T-cell (primary cell): ENCODE measurements at regions not wholly inside any gene's neighbourhood (a gene's known extent, or its start where the extent isn't known, plus 50 kb on each side); places are given as distances from the start of the nearest gene placed in this dataset.

Source experiments
- ATAC-seq, 4 experiments: fragments of 200-7000 bp in 3 of 4; fragments of 150-1000 bp in 1 of 4; cut with Tn5 transposase; replicated peaks in 1 of 4; 1 replicate in 3 of 4; 2 replicates in 1 of 4; pipeline ENCODE4 v1.10.0; 2021; ENCODE audit warnings: moderate library complexity in 3 of 4, mild to moderate bottlenecking in 2 of 4, moderate number of reproducible peaks in 1 of 4
- CTCF ChIA-PET, 2 donors: fragments of 300-600 bp; sonication (Branson Sonifier 250); formaldehyde crosslinking; loops; one replicate each; lab custom pipeline; 2022; ENCODE audit warnings: antibody characterized with exemption in 2 of 2; lab: Charles Lee
- POLR2A ChIA-PET, 2 donors: fragments of 300-600 bp; sonication (Branson Sonifier 250); formaldehyde crosslinking; loops; one replicate each; lab custom pipeline; 2022; ENCODE audit warnings: antibody characterized with exemption in 2 of 2; lab: Charles Lee
- DNase-seq, 35 experiments: peaks; one replicate each; pipeline versions ENCODE4 v3.0.0 to v3.0.0-alpha.2; 2013 to 2023
- H3K27ac ChIP-seq: one replicate; pipeline ENCODE4 v1.5.1; 2013; ENCODE audit warnings: low read length
- H3K27me3 ChIP-seq, 2 experiments: replicated peaks in 1 of 2; 1 replicate in 1 of 2; 2 replicates in 1 of 2; pipeline versions ENCODE4 v1.6.1 to v1.7.0; 2013; ENCODE audit warnings: low read length in 1 of 2, mixed read lengths in 1 of 2; ENCODE audit not compliant: control insufficient read depth in 2 of 2, insufficient read depth in 2 of 2; ENCODE audit errors: extremely low read depth in 1 of 2
- H3K36me3 ChIP-seq, 2 donors: 1 replicate in 1 of 2; 2 replicates in 1 of 2; pipeline versions ENCODE4 v1.6.1 to v1.7.0; 2013; ENCODE audit warnings: low read length in 1 of 2; ENCODE audit not compliant: control insufficient read depth in 2 of 2, insufficient read depth in 1 of 2; ENCODE audit errors: extremely low read depth in 1 of 2
- H3K4me1 ChIP-seq, 2 experiments: 1 replicate in 1 of 2; 2 replicates in 1 of 2; pipeline versions ENCODE4 v1.6.1 to v1.7.0; 2013; ENCODE audit warnings: low read length in 2 of 2, mixed read lengths in 1 of 2; ENCODE audit not compliant: insufficient read depth in 2 of 2, control insufficient read depth in 1 of 2; ENCODE audit errors: extremely low read depth in 1 of 2
- H3K4me3 ChIP-seq, 2 donors: 1 replicate in 1 of 2; 2 replicates in 1 of 2; pipeline versions ENCODE4 v1.5.1 to v1.7.0; 2013; ENCODE audit warnings: mild to moderate bottlenecking in 2 of 2, low read length in 1 of 2, moderate library complexity in 1 of 2; ENCODE audit not compliant: control insufficient read depth in 1 of 2; ENCODE audit errors: extremely low read depth in 1 of 2
- H3K9me3 ChIP-seq: 2 replicates; pipeline ENCODE4 v1.7.0; 2013
- H3K27ac Mint-ChIP-seq, 2 donors: one replicate each; pipeline ENCODE4 v1.8.0; 2020 to 2021; ENCODE audit warnings: mild to moderate bottlenecking in 2 of 2, mixed read lengths in 2 of 2
- H3K27me3 Mint-ChIP-seq, 2 donors: one replicate each; pipeline ENCODE4 v1.8.0; 2021 to 2022; ENCODE audit warnings: mixed read lengths in 2 of 2
- H3K36me3 Mint-ChIP-seq: one replicate; pipeline ENCODE4 v1.8.0; 2021; ENCODE audit warnings: mixed read lengths
- H3K4me1 Mint-ChIP-seq, 3 donors: one replicate each; pipeline ENCODE4 v1.8.0; 2020 to 2022; ENCODE audit warnings: mixed read lengths in 3 of 3, mild to moderate bottlenecking in 1 of 3
- H3K4me3 Mint-ChIP-seq, 3 donors: one replicate each; pipeline ENCODE4 v1.8.0; 2020 to 2022; ENCODE audit warnings: mild to moderate bottlenecking in 3 of 3, mixed read lengths in 3 of 3, moderate library complexity in 3 of 3
- H3K9me3 Mint-ChIP-seq, 3 donors: one replicate each; pipeline ENCODE4 v1.8.0; 2020 to 2022; ENCODE audit warnings: mixed read lengths in 3 of 3
- WGBS: methylation state at CpG from one replicate; pipeline ENCODE4 v1.1.5; 2013; ENCODE audit warnings: missing lambda C conversion rate; ENCODE audit not compliant: insufficient coverage; 5-methylcytosine and 5-hydroxymethylcytosine counted together

DNA sequence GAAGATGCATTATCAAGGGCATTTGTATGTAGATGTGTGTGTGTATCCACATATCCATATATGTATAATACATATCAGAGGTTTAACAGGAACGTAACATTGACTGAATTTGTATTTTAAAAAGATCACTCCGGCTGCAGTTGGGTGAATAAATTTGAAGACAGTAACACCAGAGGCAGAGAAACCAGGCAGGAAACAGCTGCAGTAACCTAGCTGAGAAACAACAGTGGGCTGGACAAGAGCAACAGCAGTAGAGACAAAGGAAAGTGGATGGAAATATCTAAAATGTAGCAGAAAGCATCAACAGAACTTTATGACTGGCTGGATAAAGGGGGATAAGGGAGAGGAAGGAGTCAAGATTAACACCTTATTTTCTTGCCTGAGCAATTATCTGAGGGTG, 68.3 kb upstream of the SETMAR start:
- POLR2A ChIA-PET: no interaction called here
- H3K36me3 Mint-ChIP-seq: no peaks in the 10 kb centered on the region
- CTCF ChIA-PET: no interaction called here
- Histone ChIP-seq H3K4me3 (no peak overlapping the region), H3K4me1 (no peaks in the 10 kb centered on the region), H3K9me3 (no peaks in the 10 kb centered on the region), H3K27ac (no peak overlapping the region), H3K36me3 (no peaks in the 10 kb centered on the region), H3K27me3 (no peaks in the 10 kb centered on the region)
- peaks cover 10 to 22% (median 13%) of the 10 kb centered on the region in 3 donors for H3K9me3 Mint-ChIP-seq
- H3K27me3 Mint-ChIP-seq: no peaks in the 10 kb centered on the region
- no peak overlapping the region for H3K27ac Mint-ChIP-seq
- no peaks in the 10 kb centered on the region for H3K4me1 Mint-ChIP-seq
- no CpG with 5 or more reads among the region's 2 CpGs for WGBS
- ATAC-seq: no peak
- no peak for DNase-seq
- no peak overlapping the region for H3K4me3 Mint-ChIP-seq

DNA sequence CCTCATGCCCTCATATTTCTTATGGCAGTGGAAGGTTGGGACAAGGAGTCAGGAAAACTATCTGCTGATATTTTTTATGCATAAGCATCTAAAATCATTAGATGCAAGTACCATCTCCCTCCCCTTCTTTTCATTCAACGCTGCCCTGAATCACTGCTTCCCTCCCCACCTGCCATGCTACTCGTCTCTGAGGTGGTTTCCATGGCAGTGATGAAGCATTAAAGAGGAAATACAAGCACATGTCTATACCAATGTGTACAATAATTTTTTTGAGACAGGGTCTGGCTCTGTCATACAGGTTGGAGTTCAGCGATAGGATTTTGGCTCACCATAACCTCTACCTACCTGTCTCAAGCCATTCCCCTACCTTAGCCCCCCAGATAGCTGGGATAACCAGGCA, 67.5 kb upstream of the SETMAR start:
- POLR2A ChIA-PET: interaction anchor here in 1 of 2 donors (0.5 kb wide), 1 partner anchor 638 kb away, joined by 3 read pairs; no protein-coding TSS in a partner anchor
- H3K9me3 Mint-ChIP-seq: peaks cover 13 to 25% (median 13%) of the 10 kb centered on the region in 3 donors
- ATAC-seq (no peak), DNase-seq (no peak)
- Histone ChIP-seq H3K4me1 (no peaks in the 10 kb centered on the region), H3K36me3 (no peaks in the 10 kb centered on the region), H3K9me3 (no peaks in the 10 kb centered on the region), H3K27me3 (no peaks in the 10 kb centered on the region), H3K27ac (no peak overlapping the region), H3K4me3 (no peak overlapping the region)
- H3K36me3 Mint-ChIP-seq: no peaks in the 10 kb centered on the region
- CTCF ChIA-PET: no interaction called here
- no peaks in the 10 kb centered on the region for H3K27me3 Mint-ChIP-seq
- no peaks in the 10 kb centered on the region for H3K4me1 Mint-ChIP-seq
- H3K4me3 Mint-ChIP-seq: no peak overlapping the region
- no CpG with 5 or more reads among the region's 3 CpGs for WGBS
- H3K27ac Mint-ChIP-seq: no peak overlapping the region

DNA sequence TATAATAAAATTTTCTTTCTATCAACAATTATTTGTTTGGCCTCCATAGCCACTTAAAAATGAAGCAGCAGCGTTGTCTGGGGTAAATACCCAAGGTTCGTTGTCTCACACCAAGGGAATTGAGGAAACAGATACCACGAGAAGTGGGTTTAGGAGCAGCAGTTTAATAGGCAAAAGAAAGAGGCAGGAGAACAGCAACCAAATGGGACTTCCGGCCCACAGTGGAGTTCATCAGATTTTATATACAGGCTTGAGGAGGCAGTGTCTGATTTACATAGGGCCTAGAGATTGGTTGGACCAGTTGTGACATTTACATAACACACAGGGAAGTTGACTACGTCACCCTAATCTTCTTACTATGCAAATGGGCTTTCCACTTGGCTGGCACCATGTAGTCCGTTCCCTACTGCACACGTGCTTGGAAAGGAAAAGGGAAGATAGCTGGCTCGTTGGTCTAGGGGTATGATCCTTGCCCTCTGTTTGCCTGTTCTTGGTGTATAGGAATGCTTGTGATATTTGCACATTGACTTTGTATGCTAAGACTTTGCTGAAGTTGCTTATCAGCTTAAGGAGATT, 61.5 kb upstream of the SETMAR start:
- peaks cover 17 to 43% (median 22%) of the 10 kb centered on the region in 3 donors for H3K9me3 Mint-ChIP-seq
- no peak for DNase-seq
- 92% methylated on average over 2 of the region's 8 CpGs for WGBS
- H3K4me3 Mint-ChIP-seq: no peak overlapping the region
- no peak overlapping the region for H3K27ac ChIP-seq
- no peak overlapping the region for H3K27ac Mint-ChIP-seq
- ChIA-PET POLR2A (no interaction called here), CTCF (no interaction called here)
- H3K36me3 Mint-ChIP-seq: peaks cover 3% of the 10 kb centered on the region
- H3K27me3 ChIP-seq: peaks cover 0 to 7% of the 10 kb centered on the region in 2 experiments
- no peaks in the 10 kb centered on the region for H3K9me3 ChIP-seq
- no peaks in the 10 kb centered on the region for H3K4me1 ChIP-seq
- H3K36me3 ChIP-seq: no peaks in the 10 kb centered on the region
- H3K4me1 Mint-ChIP-seq: no peaks in the 10 kb centered on the region
- H3K4me3 ChIP-seq: no peak overlapping the region
- no peaks in the 10 kb centered on the region for H3K27me3 Mint-ChIP-seq
- no peak for ATAC-seq

DNA sequence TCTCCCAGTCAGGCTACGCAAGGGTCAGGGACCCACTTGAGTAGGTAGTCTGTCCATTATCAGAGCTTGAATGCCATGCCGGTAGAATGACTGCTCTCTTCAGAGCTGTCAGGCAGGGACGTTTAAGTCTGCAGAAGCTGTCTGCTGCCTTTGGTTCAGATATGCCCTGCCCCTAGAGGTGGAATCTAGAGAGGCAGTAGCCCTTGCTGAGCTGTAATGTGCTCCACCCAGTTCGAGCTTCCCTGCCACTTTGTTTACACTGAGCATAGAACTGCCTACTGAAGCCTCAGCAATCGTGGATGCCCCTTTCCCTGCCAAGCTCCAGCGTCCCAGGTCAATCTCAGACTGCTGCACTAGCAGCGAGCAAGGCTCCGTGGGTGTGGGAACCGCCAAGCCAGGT, 57.5 kb upstream of the SETMAR start:
- Histone ChIP-seq H3K4me3 (no peak overlapping the region), H3K4me1 (no peaks in the 10 kb centered on the region), H3K27ac (no peak overlapping the region), H3K36me3 (no peaks in the 10 kb centered on the region), H3K27me3 (peaks cover 0 to 7% of the 10 kb centered on the region in 2 experiments), H3K9me3 (no peaks in the 10 kb centered on the region)
- H3K27me3 Mint-ChIP-seq: peaks cover 0 to 4% of the 10 kb centered on the region in 2 donors
- 77% methylated on average over 9 of the region's 9 CpGs for WGBS
- H3K4me1 Mint-ChIP-seq: no peaks in the 10 kb centered on the region
- POLR2A ChIA-PET: no interaction called here
- CTCF ChIA-PET: no interaction called here
- peaks cover 3% of the 10 kb centered on the region for H3K36me3 Mint-ChIP-seq
- no peak for DNase-seq
- no peak overlapping the region for H3K4me3 Mint-ChIP-seq
- no peak overlapping the region for H3K27ac Mint-ChIP-seq
- ATAC-seq: no peak
- peaks cover 5 to 18% (median 10%) of the 10 kb centered on the region in 3 donors for H3K9me3 Mint-ChIP-seq

DNA sequence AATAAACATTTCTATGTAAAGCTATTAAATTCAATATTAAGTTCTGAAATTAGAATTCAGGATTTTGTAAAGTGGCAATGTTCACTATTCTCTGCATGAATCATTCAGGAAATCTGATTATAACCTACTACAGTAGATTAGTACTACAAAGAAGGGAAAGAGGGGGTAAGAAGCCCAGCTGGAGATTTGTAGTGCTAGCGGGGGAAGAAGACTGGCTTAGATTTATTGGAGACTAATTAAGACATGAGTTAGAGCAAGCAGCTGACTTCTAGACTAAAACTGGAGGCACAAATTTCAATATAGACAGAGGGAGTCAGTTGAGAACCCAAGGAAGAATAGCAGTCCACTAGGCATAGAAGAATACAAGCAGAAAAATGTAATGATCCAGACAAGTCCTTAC, 55.8 kb upstream of the SETMAR start:
- Histone ChIP-seq H3K9me3 (no peaks in the 10 kb centered on the region), H3K27ac (no peak overlapping the region), H3K36me3 (no peaks in the 10 kb centered on the region), H3K4me1 (no peaks in the 10 kb centered on the region), H3K4me3 (no peak overlapping the region), H3K27me3 (peaks cover 0 to 7% of the 10 kb centered on the region in 2 experiments)
- ATAC-seq: no peak
- Mint-ChIP-seq H3K27me3 (peaks cover 0 to 4% of the 10 kb centered on the region in 2 donors), H3K36me3 (peaks cover 3% of the 10 kb centered on the region), H3K27ac (no peak overlapping the region), H3K4me1 (peaks cover 3 to 5% (median 5%) of the 10 kb centered on the region in 3 donors), H3K9me3 (peaks cover 5 to 10% (median 9%) of the 10 kb centered on the region in 3 donors), H3K4me3 (no peak overlapping the region)
- WGBS: no CpG with 5 or more reads among the region's 1 CpG
- ChIA-PET POLR2A (no interaction called here), CTCF (no interaction called here)
- no peak for DNase-seq

DNA sequence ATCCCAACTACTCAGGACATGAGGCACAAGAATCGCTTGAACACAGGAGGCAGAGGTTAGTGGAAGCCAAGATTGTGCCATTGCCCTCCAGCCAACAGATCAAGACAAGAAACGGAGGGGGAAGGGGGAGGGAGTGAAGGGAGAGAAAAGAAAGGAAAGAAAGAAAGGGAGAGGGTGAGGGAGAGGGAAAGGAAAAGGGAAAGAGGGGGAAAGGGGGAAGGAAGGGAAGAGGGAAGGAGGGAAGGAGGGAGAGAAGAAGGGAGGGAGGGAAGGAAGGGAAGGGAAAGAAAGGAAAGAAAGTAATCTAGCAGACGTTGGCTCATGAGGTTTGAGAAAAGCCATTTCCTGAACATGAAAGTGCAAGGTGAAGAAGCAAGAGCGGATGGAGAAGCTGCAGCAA, 53.1 kb upstream of the SETMAR start:
- Histone ChIP-seq H3K4me3 (no peak overlapping the region), H3K27me3 (peaks cover 0 to 7% of the 10 kb centered on the region in 2 experiments), H3K9me3 (no peaks in the 10 kb centered on the region), H3K36me3 (no peaks in the 10 kb centered on the region), H3K4me1 (no peaks in the 10 kb centered on the region), H3K27ac (no peak overlapping the region)
- Mint-ChIP-seq H3K36me3 (no peaks in the 10 kb centered on the region), H3K4me1 (peaks cover 3 to 5% (median 5%) of the 10 kb centered on the region in 3 donors), H3K9me3 (peaks cover 0 to 1% (median 0%) of the 10 kb centered on the region in 3 donors), H3K27ac (no peak overlapping the region), H3K4me3 (no peak overlapping the region), H3K27me3 (peaks cover 0 to 4% of the 10 kb centered on the region in 2 donors)
- no peak for DNase-seq
- ATAC-seq: no peak
- no CpG with 5 or more reads among the region's 4 CpGs for WGBS
- CTCF ChIA-PET: no interaction called here
- POLR2A ChIA-PET: no interaction called here
